IMR-90 (cell line): ENCODE measurements at regions not wholly inside any gene's neighbourhood (a gene's known extent, or its start where the extent isn't known, plus 50 kb on each side); places are given as distances from the start of the nearest gene placed in this dataset.

Source experiments
- BHLHE40 ChIP-seq: fragments of 150-350 bp; IDR thresholded peaks from 2 replicates; pipeline ENCODE4 v1.6.1; 2016; ENCODE audit warnings: mild to moderate bottlenecking, low read depth, low read length
- FOS ChIP-seq: fragments of 150-350 bp; IDR thresholded peaks from 2 replicates; pipeline ENCODE4 v1.6.1; 2016; ENCODE audit warnings: low read depth, low read length
- MAFK ChIP-seq: IDR thresholded peaks from 2 replicates; pipeline ENCODE4 v1.6.1; 2012; ENCODE audit warnings: low read depth, low read length, improper control_type of control experiment
- MAZ ChIP-seq: IDR thresholded peaks from 2 replicates; pipeline ENCODE4 v1.6.1; 2012; ENCODE audit warnings: low read depth, mild to moderate bottlenecking, low read length, improper control_type of control experiment, moderate library complexity, borderline replicate concordance
- POLR2A ChIP-seq: IDR thresholded peaks from 2 replicates; pipeline ENCODE4 v1.6.1; 2012; ENCODE audit warnings: mild to moderate bottlenecking, low read depth, low read length
- RAD21 ChIP-seq: IDR thresholded peaks from 2 replicates; pipeline ENCODE4 v1.6.1; 2012; ENCODE audit warnings: low read length, improper control_type of control experiment
- RCOR1 ChIP-seq: IDR thresholded peaks from 2 replicates; pipeline ENCODE4 v1.6.1; 2012; ENCODE audit warnings: mild to moderate bottlenecking, low read length, improper control_type of control experiment; ENCODE audit not compliant: insufficient replicate concordance
- RFX5 ChIP-seq: IDR thresholded peaks from 2 replicates; pipeline ENCODE4 v1.8.0; 2012; ENCODE audit warnings: low read depth, mild to moderate bottlenecking, low read length, moderate library complexity
- SMC3 ChIP-seq: fragments of 150-350 bp; IDR thresholded peaks from 2 replicates; pipeline ENCODE4 v1.6.1; 2016; ENCODE audit warnings: low read depth, mild to moderate bottlenecking, antibody characterized with exemption, low read length, moderate library complexity
- TF ChIP-seq, protein P1 (sequence below): conservative IDR thresholded peaks from 2 replicates; pipeline ENCODE4 v1.5.1; 2012; ENCODE audit warnings: mild to moderate bottlenecking, low read depth, low read length, improper control_type of control experiment
- TF ChIP-seq, protein P2 (sequence below): fragments of 150-350 bp; IDR thresholded peaks from 2 replicates; pipeline ENCODE4 v1.6.1; 2016; ENCODE audit warnings: low read depth, mild to moderate bottlenecking, low read length, moderate library complexity, borderline replicate concordance

GRCh38 chr13:26967119-26968038 is 204.2 kb downstream of the USP12 start:
- TF ChIP-seq SMC3: no peak
- TF ChIP-seq, protein P1, sequence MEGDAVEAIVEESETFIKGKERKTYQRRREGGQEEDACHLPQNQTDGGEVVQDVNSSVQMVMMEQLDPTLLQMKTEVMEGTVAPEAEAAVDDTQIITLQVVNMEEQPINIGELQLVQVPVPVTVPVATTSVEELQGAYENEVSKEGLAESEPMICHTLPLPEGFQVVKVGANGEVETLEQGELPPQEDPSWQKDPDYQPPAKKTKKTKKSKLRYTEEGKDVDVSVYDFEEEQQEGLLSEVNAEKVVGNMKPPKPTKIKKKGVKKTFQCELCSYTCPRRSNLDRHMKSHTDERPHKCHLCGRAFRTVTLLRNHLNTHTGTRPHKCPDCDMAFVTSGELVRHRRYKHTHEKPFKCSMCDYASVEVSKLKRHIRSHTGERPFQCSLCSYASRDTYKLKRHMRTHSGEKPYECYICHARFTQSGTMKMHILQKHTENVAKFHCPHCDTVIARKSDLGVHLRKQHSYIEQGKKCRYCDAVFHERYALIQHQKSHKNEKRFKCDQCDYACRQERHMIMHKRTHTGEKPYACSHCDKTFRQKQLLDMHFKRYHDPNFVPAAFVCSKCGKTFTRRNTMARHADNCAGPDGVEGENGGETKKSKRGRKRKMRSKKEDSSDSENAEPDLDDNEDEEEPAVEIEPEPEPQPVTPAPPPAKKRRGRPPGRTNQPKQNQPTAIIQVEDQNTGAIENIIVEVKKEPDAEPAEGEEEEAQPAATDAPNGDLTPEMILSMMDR: no peak
- no peak for TF ChIP-seq RFX5
- no peak for TF ChIP-seq MAFK
- TF ChIP-seq MAZ: no peak
- no peak for TF ChIP-seq BHLHE40
- TF ChIP-seq RAD21: no peak
- no peak for TF ChIP-seq POLR2A
- TF ChIP-seq, protein P2, sequence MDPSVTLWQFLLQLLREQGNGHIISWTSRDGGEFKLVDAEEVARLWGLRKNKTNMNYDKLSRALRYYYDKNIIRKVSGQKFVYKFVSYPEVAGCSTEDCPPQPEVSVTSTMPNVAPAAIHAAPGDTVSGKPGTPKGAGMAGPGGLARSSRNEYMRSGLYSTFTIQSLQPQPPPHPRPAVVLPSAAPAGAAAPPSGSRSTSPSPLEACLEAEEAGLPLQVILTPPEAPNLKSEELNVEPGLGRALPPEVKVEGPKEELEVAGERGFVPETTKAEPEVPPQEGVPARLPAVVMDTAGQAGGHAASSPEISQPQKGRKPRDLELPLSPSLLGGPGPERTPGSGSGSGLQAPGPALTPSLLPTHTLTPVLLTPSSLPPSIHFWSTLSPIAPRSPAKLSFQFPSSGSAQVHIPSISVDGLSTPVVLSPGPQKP: no peak
- no peak for TF ChIP-seq FOS
- no peak for TF ChIP-seq RCOR1
